ENCODE measurements at regions not wholly inside any gene's neighbourhood (a gene's known extent, or its start where the extent isn't known, plus 50 kb on each side); places are given as distances from the start of the nearest gene placed in this dataset.

DNA sequence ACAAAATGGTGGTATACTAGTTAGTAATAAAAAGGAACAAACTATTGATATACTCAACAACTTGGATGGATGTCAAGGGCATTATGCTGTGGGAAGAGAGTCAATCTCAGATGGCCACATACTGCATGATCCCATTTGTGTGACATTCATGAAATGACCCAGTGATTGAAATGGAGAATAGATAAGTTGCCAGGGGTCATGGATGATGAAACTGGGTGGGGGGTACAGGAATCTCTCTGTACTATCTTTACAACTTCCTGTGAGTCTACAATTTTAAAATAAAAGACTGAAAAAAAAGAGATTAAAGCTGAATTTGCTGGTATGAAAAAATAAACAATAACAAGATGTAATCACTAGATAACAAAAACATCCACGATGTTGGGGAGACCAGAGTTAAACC, 70.5 kb upstream of the CDYL2 start:
- Histone ChIP-seq H3K4me1 (no peaks in the 10 kb centered on the region), H3K4me2 (no peak overlapping the region), H3K79me2 (ENCODE audit: low read depth) (no peaks in the 10 kb centered on the region), H3F3A (ENCODE audit: low read depth) (no peaks in the 10 kb centered on the region), H3K36me3 (no peaks in the 10 kb centered on the region), H2AFZ (replicated peaks) (no peak overlapping the region), H3K27me3 (peaks cover 25% of the 10 kb centered on the region), H4K20me1 (ENCODE audit: low read depth) (no peaks in the 10 kb centered on the region), H3K27ac (no peak overlapping the region), H3K9ac (no peak overlapping the region), H3K9me3 (ENCODE audit: low read depth) (no peaks in the 10 kb centered on the region), H3K4me3 (no peak overlapping the region)
- TF ChIP-seq, protein P1, sequence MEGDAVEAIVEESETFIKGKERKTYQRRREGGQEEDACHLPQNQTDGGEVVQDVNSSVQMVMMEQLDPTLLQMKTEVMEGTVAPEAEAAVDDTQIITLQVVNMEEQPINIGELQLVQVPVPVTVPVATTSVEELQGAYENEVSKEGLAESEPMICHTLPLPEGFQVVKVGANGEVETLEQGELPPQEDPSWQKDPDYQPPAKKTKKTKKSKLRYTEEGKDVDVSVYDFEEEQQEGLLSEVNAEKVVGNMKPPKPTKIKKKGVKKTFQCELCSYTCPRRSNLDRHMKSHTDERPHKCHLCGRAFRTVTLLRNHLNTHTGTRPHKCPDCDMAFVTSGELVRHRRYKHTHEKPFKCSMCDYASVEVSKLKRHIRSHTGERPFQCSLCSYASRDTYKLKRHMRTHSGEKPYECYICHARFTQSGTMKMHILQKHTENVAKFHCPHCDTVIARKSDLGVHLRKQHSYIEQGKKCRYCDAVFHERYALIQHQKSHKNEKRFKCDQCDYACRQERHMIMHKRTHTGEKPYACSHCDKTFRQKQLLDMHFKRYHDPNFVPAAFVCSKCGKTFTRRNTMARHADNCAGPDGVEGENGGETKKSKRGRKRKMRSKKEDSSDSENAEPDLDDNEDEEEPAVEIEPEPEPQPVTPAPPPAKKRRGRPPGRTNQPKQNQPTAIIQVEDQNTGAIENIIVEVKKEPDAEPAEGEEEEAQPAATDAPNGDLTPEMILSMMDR (IDR thresholded peaks at IDR 0.05), result no peak
- TF ChIP-seq EZH2 (IDR thresholded peaks at IDR 0.05) (no peak), EZH2phosphoT487 (IDR thresholded peaks at IDR 0.05) (no peak)
- Mint-ChIP-seq H3K27me3 (ENCODE audit: insufficient read depth, low read depth) (no peaks in the 10 kb centered on the region), H3K9me3 (no peaks in the 10 kb centered on the region), H3K36me3 (no peaks in the 10 kb centered on the region), H3K27ac (no peak overlapping the region), H3K4me3 (no peak overlapping the region), H3K4me1 (no peaks in the 10 kb centered on the region)
- no peak for DNase-seq (ENCODE audit: low spot score)

DNA sequence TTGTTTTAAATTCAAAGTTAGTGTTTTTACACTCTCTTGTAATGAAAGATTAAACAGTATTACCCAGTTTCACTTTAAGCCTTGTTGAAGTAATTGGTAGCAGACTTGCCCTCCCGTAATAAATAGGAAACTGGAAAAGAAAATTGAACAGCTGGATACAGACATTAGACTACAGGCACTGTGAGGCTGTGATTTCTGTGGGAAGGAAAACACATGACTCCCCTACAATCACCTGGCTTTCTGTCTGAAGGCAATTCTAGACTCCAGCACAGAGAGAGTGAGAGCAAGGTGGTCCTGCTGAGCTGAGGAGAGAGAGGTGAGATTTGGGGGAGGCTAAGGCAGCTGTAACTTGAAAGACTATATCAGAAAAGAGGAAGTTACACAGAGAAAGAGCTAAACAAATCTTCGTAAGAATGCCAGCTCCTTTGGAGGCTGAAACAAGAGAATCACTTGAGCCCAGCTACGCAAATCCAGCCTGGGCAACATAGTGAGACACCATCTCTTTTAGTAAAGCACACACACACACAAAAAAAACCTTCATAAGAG, 57.8 kb upstream of the CDYL2 start:
- Histone ChIP-seq H3K36me3 (no peaks in the 10 kb centered on the region), H4K20me1 (ENCODE audit: low read depth) (no peaks in the 10 kb centered on the region), H2AFZ (replicated peaks) (no peak overlapping the region), H3K4me1 (no peaks in the 10 kb centered on the region), H3K27ac (no peak overlapping the region), H3K9me3 (ENCODE audit: low read depth) (no peaks in the 10 kb centered on the region), H3K79me2 (ENCODE audit: low read depth) (no peaks in the 10 kb centered on the region), H3F3A (ENCODE audit: low read depth) (no peaks in the 10 kb centered on the region), H3K27me3 (no peaks in the 10 kb centered on the region), H3K4me2 (no peak overlapping the region), H3K9ac (no peak overlapping the region), H3K4me3 (no peak overlapping the region)
- Mint-ChIP-seq H3K4me1 (peaks cover 3% of the 10 kb centered on the region), H3K27me3 (ENCODE audit: insufficient read depth, low read depth) (no peaks in the 10 kb centered on the region), H3K36me3 (no peaks in the 10 kb centered on the region), H3K27ac (no peak overlapping the region), H3K9me3 (peaks cover 10% of the 10 kb centered on the region), H3K4me3 (no peak overlapping the region)
- TF ChIP-seq EZH2phosphoT487 (IDR thresholded peaks at IDR 0.05) (no peak), EZH2 (IDR thresholded peaks at IDR 0.05) (no peak)
- TF ChIP-seq, protein P1 (IDR thresholded peaks at IDR 0.05), result no peak
- DNase-seq (ENCODE audit: low spot score), result no peak

Measured in neural progenitor cell (in vitro differentiated cells).